Astrocyte of the cerebellum (primary cell): ENCODE measurements at regions not wholly inside any gene's neighbourhood (a gene's known extent, or its start where the extent isn't known, plus 50 kb on each side); places are given as distances from the start of the nearest gene placed in this dataset.

Experiments used
- DNase-seq: peaks from one replicate; pipeline ENCODE4 v3.0.0-alpha.2; 2011; ENCODE audit warnings: low read depth
- H3K4me3 ChIP-seq: 2 replicates; pipeline ENCODE4 v1.5.1; 2011; ENCODE audit warnings: mild to moderate bottlenecking, low read depth, low read length, moderate library complexity
- in situ Hi-C: cut with HindIII; loops from 2 replicates; pipeline ENCODE4 v1.10.0; 2017; ENCODE audit warnings: low sequenced_read_pairs
- TF ChIP-seq, protein P1 (sequence below): IDR thresholded peaks from 2 replicates; pipeline ENCODE4 v1.5.1; 2012; ENCODE audit warnings: low read length, low read depth, moderate library complexity, mild to moderate bottlenecking; ENCODE audit errors: missing control alignments

DNA sequence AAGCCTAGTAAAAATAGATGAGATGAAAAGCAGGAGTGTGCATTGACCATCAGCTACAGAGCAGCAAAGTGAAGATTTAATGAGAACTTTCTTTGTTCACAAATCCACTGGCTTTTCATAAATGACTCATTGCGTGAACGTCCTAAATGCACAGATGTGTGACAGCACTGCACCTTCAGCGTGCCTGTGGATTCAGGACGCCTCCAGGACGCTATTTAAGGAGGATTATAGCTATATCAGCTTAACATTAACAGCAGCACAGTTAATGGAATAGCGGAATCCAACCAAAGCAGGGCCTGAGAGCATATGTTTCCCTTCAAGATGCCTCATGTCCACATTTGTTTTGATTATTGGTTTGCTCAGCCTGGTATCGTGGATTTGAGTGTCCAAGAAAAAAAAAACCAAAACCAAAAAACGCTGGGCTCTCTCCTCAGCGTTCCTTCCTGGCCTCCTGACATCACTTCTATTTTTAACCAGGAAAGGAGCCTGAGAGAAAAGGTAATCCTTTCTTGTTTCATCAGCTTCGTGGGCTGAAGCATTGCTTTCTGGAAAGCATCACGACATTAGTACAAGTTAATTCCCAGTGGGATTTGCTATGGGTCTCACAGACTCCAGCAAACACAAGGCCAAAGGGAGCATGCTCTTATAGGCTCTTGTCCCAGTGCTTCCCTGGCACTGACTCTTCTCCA is 447.0 kb upstream of the SMIM21 start:
- no peak for DNase-seq
- TF ChIP-seq, protein P1, sequence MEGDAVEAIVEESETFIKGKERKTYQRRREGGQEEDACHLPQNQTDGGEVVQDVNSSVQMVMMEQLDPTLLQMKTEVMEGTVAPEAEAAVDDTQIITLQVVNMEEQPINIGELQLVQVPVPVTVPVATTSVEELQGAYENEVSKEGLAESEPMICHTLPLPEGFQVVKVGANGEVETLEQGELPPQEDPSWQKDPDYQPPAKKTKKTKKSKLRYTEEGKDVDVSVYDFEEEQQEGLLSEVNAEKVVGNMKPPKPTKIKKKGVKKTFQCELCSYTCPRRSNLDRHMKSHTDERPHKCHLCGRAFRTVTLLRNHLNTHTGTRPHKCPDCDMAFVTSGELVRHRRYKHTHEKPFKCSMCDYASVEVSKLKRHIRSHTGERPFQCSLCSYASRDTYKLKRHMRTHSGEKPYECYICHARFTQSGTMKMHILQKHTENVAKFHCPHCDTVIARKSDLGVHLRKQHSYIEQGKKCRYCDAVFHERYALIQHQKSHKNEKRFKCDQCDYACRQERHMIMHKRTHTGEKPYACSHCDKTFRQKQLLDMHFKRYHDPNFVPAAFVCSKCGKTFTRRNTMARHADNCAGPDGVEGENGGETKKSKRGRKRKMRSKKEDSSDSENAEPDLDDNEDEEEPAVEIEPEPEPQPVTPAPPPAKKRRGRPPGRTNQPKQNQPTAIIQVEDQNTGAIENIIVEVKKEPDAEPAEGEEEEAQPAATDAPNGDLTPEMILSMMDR: no peak
- no peak overlapping the region for H3K4me3 ChIP-seq
- in situ Hi-C loops: no loop called here

DNA sequence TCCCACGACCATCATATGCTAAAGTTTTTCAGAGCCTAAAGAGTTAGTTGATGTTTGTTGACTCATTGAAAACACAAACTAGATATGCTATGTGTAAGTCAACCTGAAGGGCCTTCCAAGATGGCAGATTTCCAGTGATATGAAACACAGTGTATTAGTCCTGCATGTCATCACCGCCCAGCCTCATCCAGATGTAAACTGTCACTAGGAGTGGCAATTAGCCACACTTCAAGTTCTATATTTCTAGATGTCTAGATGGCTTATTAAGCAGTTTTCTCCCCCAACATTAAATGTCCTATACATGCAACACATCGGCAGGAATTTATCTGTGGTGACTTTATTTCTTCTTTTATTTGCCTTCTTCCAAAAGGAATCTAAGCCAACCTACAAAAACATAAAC is 444.1 kb upstream of the SMIM21 start:
- in situ Hi-C loops: no loop called here
- TF ChIP-seq, protein P1: no peak
- DNase-seq: no peak
- H3K4me3 ChIP-seq: no peak overlapping the region

- H3K4me3 ChIP-seq: no peak overlapping the region
- TF ChIP-seq, protein P1: no peak
- in situ Hi-C loops: no loop called here
- DNase-seq: no peak
These were observed 441.7 kb upstream of the SMIM21 start for GRCh38 chr18:75869162-75869561.

- H3K4me3 ChIP-seq: no peak overlapping the region
- in situ Hi-C loops: no loop called here
- TF ChIP-seq, protein P1: no peak
- DNase-seq: no peak
These were observed 440.5 kb upstream of the SMIM21 start for GRCh38 chr18:75868031-75868430.

GRCh38 chr18:75865639-75866038 is 438.1 kb upstream of the SMIM21 start:
- in situ Hi-C loops: no loop called here
- TF ChIP-seq, protein P1: no peak
- DNase-seq: no peak
- H3K4me3 ChIP-seq: no peak overlapping the region

- H3K4me3 ChIP-seq: no peak overlapping the region
- in situ Hi-C loops: no loop called here
- TF ChIP-seq, protein P1: no peak
- no peak for DNase-seq
These were observed 437.3 kb upstream of the SMIM21 start for GRCh38 chr18:75864816-75865215.
